LNCaP clone FGC (cell line): ENCODE measurements at regions not wholly inside any gene's neighbourhood (a gene's known extent, or its start where the extent isn't known, plus 50 kb on each side); places are given as distances from the start of the nearest gene placed in this dataset.
"Not testable (repeated sequence)": the region's sequence is repeated elsewhere in the genome, so short reads cannot be mapped to it uniquely, and the experiment has no call there.

Source experiments
- DNase-seq: peaks from one replicate; pipeline ENCODE4 v3.0.0-alpha.2; 2011; ENCODE audit warnings: low read depth
- H3K4me3 ChIP-seq: 2 replicates; pipeline ENCODE4 v1.5.1; 2011; ENCODE audit warnings: mild to moderate bottlenecking, low read depth, low read length, control low read depth
- TF ChIP-seq, protein P1 (sequence below): IDR thresholded peaks from 2 replicates; pipeline ENCODE4 v1.5.1; 2012; ENCODE audit warnings: mild to moderate bottlenecking; ENCODE audit not compliant: control insufficient read depth, insufficient read depth; ENCODE audit errors: extremely low read depth

DNA sequence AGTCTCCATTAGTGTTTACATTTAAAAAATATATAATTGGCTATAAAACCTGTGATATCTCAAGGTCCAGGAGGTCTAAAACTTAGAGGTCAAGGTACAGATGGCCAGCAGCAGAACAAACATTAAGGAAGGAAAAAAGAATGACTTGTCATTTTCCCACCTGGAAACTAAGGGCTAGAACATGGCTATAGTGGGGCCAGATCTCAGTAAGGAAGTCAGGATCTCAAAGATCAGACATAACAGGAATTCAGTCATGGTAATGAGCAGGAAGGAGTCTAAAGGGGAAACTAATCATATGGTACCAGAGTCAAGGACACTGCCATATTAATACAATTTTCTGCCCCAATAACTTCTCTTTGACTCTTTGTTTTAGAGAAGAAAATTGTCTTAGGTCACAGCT lies 1018.8 kb downstream of the PLA2G4A start:
- DNase-seq, result no peak
- TF ChIP-seq, protein P1, sequence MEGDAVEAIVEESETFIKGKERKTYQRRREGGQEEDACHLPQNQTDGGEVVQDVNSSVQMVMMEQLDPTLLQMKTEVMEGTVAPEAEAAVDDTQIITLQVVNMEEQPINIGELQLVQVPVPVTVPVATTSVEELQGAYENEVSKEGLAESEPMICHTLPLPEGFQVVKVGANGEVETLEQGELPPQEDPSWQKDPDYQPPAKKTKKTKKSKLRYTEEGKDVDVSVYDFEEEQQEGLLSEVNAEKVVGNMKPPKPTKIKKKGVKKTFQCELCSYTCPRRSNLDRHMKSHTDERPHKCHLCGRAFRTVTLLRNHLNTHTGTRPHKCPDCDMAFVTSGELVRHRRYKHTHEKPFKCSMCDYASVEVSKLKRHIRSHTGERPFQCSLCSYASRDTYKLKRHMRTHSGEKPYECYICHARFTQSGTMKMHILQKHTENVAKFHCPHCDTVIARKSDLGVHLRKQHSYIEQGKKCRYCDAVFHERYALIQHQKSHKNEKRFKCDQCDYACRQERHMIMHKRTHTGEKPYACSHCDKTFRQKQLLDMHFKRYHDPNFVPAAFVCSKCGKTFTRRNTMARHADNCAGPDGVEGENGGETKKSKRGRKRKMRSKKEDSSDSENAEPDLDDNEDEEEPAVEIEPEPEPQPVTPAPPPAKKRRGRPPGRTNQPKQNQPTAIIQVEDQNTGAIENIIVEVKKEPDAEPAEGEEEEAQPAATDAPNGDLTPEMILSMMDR, result no peak

DNA sequence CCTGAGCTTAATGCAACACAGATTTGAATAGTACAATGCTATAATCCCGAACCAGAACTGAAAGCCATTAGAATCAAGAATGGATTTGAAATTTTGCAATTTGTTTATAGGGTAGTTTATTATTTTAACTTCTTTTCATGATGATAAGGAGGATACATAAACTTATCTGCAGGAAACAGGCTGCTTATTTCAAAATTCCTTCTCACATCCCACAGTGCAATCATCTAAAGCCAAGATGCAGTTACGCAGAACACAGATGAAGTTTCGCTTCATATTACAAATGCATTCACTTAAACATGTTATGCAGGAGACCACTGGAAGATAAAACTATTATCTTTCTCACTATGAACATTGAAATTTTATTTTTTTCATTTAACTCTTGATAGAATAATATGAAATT lies 1019.6 kb downstream of the PLA2G4A start:
- TF ChIP-seq, protein P1, result no peak
- DNase-seq, result no peak
- no peak overlapping the region for H3K4me3 ChIP-seq

More for the DNA sequence above, 1018.8 kb downstream of the PLA2G4A start:
- no peak overlapping the region for H3K4me3 ChIP-seq

DNA sequence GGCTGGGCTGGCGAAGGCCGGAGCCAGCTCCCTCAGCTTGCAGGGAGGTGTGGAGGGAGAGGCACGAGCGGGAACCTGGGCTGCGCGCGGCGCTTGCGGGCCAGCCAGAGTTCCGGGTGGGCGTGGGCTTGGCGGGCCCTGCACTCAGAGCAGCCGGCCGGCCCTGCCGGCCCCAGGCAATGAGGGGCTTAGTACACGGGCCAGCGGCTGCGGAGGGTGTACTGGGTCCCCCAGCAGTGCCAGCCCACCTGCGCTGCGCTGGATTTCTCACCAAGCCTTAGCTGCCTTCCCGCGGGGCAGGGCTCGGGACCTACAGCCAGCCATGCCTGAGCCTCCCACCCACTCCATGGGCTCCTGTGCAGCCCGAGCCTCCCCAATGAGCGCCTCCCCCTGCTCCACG lies 1021.4 kb downstream of the PLA2G4A start:
- H3K4me3 ChIP-seq, DNase-seq: not testable (repeated sequence)

DNA sequence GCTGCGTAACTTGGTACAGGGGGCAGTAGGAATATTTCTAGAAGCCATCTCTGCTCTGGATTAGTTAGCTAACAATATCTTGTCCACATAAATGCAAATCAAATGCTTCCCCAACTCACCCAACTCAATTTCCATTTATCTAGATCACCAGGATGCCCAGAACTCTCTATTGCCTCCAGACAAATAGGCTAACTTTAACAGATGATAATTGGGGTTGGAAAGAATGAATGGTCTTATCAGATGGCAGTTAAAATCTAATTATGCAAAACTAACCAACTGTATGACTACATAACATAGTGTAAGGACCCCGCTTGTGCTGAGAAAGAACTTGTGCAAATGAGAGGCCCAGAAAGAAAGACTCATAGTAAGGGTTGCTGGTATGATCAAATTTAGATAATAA lies 1024.8 kb downstream of the PLA2G4A start:
- no peak for DNase-seq
- TF ChIP-seq, protein P1, result no peak

DNA sequence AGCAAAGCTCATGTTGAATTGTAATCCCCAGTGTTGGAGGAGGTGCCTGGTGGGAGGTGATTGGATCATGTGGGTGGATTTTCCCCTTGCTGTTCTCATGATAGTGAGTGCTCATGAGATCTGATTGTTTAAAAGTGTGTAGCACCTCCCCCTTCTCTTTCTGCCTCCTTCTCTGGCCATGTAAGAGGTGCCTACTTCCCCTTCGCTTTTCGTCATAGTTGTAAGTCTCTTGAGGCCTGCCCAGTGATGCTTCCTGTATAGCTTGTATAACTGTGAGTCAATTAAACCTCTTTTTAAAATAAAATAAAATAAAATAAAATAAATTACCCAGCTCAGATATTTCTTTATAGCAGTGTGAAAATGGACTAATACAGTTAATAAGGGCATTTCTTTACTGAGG lies 1025.7 kb downstream of the PLA2G4A start:
- no peak for DNase-seq
- no peak overlapping the region for H3K4me3 ChIP-seq
- TF ChIP-seq, protein P1, result no peak

More for the DNA sequence above, 1024.8 kb downstream of the PLA2G4A start:
- no peak overlapping the region for H3K4me3 ChIP-seq

DNA sequence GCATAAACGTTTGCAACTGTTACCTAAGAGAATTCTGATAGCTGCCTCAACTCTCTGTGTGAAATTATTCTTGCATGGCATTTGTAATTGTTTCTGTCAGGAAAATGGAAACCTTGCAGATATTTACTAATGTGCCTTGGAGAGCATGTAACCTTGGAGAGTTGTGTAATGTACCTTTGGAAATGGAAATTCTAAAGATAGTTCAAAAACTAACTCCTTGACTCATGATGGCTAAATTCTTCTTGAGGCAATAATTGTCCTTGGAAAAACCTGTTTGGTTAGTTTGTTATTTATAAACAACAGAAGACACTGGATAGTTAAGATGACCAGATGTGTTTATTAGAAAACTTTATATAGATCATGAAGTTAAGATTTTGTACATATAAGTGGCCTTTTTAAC lies 1033.8 kb downstream of the PLA2G4A start:
- TF ChIP-seq, protein P1, result no peak
- H3K4me3 ChIP-seq, result no peak overlapping the region
- peak; percentile 30 for DNase-seq

DNA sequence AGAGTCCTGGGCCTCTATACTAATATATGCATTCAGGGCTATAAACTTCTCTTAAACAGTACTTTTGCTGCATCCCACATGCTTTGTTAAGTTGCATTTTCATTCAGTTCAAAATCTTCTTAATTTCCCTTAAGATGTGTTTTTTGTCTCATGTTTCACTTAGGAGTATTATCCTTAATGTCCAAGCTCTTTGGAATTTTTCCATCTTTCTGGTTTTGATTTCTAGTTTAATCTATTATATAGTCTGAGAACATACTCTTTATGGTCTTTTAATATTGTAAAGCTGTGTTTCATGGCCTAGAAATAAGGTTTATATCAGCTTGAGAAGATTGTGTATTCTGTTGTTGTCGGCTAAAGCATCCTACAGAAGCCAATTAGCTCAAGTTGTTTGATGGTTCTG lies 1041.8 kb downstream of the PLA2G4A start:
- no peak for DNase-seq
- TF ChIP-seq, protein P1, result no peak
- H3K4me3 ChIP-seq, result no peak overlapping the region

DNA sequence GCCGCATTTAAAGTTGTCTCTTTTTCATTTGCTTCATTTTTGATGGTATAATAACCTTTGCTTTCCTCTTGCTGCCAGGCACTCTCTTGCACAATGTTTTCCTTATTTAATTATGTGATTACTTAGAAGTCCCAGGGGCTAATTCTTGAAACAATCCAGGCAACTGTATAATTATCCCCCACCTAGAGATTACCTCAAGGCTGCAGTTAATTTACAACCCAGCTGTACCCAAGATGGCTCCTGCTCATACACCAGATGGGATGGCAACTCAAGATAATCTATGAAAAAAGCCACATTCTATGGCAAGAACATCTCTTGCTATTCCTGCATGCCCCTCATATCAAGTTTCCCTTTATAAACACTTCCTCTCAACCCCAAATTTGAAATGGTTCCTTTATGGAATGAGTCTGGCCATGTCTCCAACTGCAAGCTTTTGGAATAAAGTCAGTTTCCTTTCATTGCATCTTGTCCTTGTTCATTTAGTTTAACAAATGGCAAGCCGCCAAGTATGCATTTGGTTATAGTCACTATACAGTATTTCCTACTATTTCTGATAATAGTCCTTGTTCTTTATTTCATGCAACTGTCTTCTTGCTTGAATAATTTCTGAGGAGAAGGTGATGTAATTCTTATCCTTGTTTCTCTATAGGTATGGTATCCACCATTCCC lies 1042.6 kb downstream of the PLA2G4A start:
- no peak for DNase-seq

More for the DNA sequence above, 1042.6 kb downstream of the PLA2G4A start:
- no peak overlapping the region for H3K4me3 ChIP-seq
- TF ChIP-seq, protein P1, result no peak
